GM23338 (cell line): ENCODE measurements at regions not wholly inside any gene's neighbourhood (a gene's known extent, or its start where the extent isn't known, plus 50 kb on each side); places are given as distances from the start of the nearest gene placed in this dataset.

Source experiments
- CREB1 ChIP-seq: fragments of 250-450 bp; sonication (Bioruptor Pico); IDR thresholded peaks from 2 replicates; pipeline ENCODE4 v1.5.0; 2020; ENCODE audit warnings: low read depth, mild to moderate bottlenecking, moderate library complexity
- ETS1 ChIP-seq: IDR thresholded peaks from 2 replicates; pipeline ENCODE4 v1.6.1; 2016; ENCODE audit warnings: antibody characterized with exemption
- EZH2 ChIP-seq: fragments of 200-600 bp; sonication (generic); IDR thresholded peaks from one replicate; pipeline ENCODE4 v1.8.0; 2017; ENCODE audit warnings: antibody characterized with exemption, mild to moderate bottlenecking, low read depth; ENCODE audit not compliant: unreplicated experiment
- EZH2phosphoT487 ChIP-seq: fragments of 200-600 bp; sonication (generic); IDR thresholded peaks from one replicate; pipeline ENCODE4 v1.8.1; 2018; ENCODE audit warnings: antibody characterized with exemption; ENCODE audit not compliant: unreplicated experiment
- JUNB ChIP-seq: IDR thresholded peaks from one replicate; pipeline ENCODE4 v1.6.1; 2016; ENCODE audit warnings: antibody characterized with exemption; ENCODE audit not compliant: unreplicated experiment
- NANOG ChIP-seq: IDR thresholded peaks from 2 replicates; pipeline ENCODE4 v1.6.1; 2016; ENCODE audit warnings: antibody characterized with exemption, borderline replicate concordance
- POLR2AphosphoS5 ChIP-seq: IDR thresholded peaks from 2 replicates; pipeline ENCODE4 v1.6.1; 2016; ENCODE audit warnings: antibody characterized with exemption, low read depth
- STAT1 ChIP-seq: IDR thresholded peaks from one replicate; pipeline ENCODE4 v1.6.1; 2016; ENCODE audit warnings: antibody characterized with exemption; ENCODE audit not compliant: unreplicated experiment
- ZNF114 ChIP-seq: fragments of 250-450 bp; sonication (Bioruptor Pico); IDR thresholded peaks from 2 replicates; pipeline ENCODE4 v1.5.0; 2020; ENCODE audit warnings: mild to moderate bottlenecking, moderate library complexity
- ZNF331 ChIP-seq: fragments of 250-450 bp; sonication (Bioruptor Pico); IDR thresholded peaks from 2 replicates; pipeline ENCODE4 v1.5.0; 2020; ENCODE audit warnings: low read depth, mild to moderate bottlenecking, moderate library complexity
- ZNF462 ChIP-seq: fragments of 250-450 bp; sonication (Bioruptor Pico); IDR thresholded peaks from 2 replicates; pipeline ENCODE4 v1.5.0; 2020; ENCODE audit warnings: mild to moderate bottlenecking, moderate library complexity

- TF ChIP-seq ZNF462 (CRISPR knock-in tag) (no peak), ETS1 (no peak), ZNF114 (no peak), ZNF331 (no peak), STAT1 (no peak), POLR2AphosphoS5 (no peak), EZH2 (no peak), JUNB (no peak), EZH2phosphoT487 (no peak), CREB1 (CRISPR knock-in tag) (no peak), NANOG (no peak)
Observed at GRCh38 chr2:566379-567313, 110.6 kb downstream of the TMEM18 start (continued).
